Coronary artery (tissue), 2 donors: ENCODE measurements at regions not wholly inside any gene's neighbourhood (a gene's known extent, or its start where the extent isn't known, plus 50 kb on each side); places are given as distances from the start of the nearest gene placed in this dataset.

Experiments used
- DNase-seq: peaks from one replicate; pipeline ENCODE4 v3.0.0-alpha.2; 2017; ENCODE audit warnings: low spot score
- H3K27ac ChIP-seq, 2 donors: fragments of 200-600 bp; sonication (generic); one replicate each; pipeline ENCODE4 v1.5.1; 2016 to 2019
- H3K4me3 ChIP-seq: fragments of 200-600 bp; sonication (generic); 2 replicates; pipeline ENCODE4 v1.5.1; 2016; ENCODE audit warnings: mild to moderate bottlenecking, moderate library complexity
- CTCF ChIP-seq: fragments of 200-600 bp; sonication (generic); IDR thresholded peaks from one replicate; pipeline ENCODE4 v1.5.1; 2019; ENCODE audit warnings: antibody characterized with exemption

- TF ChIP-seq CTCF, result no peak
- H3K27ac ChIP-seq, result no peak overlapping the region
- no peak overlapping the region for H3K4me3 ChIP-seq
- DNase-seq, result peak; percentile 35
Measured at GRCh38 chr1:30533141-30533540, 190.2 kb downstream of the MATN1 start.

GRCh38 chr1:30532621-30533020 is 190.8 kb downstream of the MATN1 start:
- TF ChIP-seq CTCF, result no peak
- DNase-seq, result peak; percentile 36
- no peak overlapping the region for H3K27ac ChIP-seq
- no peak overlapping the region for H3K4me3 ChIP-seq

- peak; percentile 54 for DNase-seq
- H3K4me3 ChIP-seq, result no peak overlapping the region
- H3K27ac ChIP-seq, result no peak overlapping the region
- no peak for TF ChIP-seq CTCF
Measured at GRCh38 chr1:30527511-30528140, 195.8 kb downstream of the MATN1 start.

GRCh38 chr1:30526652-30527345 is 196.6 kb downstream of the MATN1 start:
- peak; percentile 64 for DNase-seq

GRCh38 chr1:30525971-30526651 is 197.3 kb downstream of the MATN1 start:
- no peak overlapping the region for H3K4me3 ChIP-seq
- TF ChIP-seq CTCF, result no peak
- H3K27ac ChIP-seq, result no peak overlapping the region
- peak; percentile 72 for DNase-seq

More at GRCh38 chr1:30526652-30527345, 196.6 kb downstream of the MATN1 start:
- TF ChIP-seq CTCF, result no peak
- Histone ChIP-seq H3K27ac (no peak overlapping the region), H3K4me3 (no peak overlapping the region)

- no peak for TF ChIP-seq CTCF
- Histone ChIP-seq H3K27ac (no peak overlapping the region), H3K4me3 (no peak overlapping the region)
- DNase-seq, result peak; percentile 56
Measured at GRCh38 chr1:30525631-30525970, 197.8 kb downstream of the MATN1 start.
